GM21515 (cell line): ENCODE measurements at regions not wholly inside any gene's neighbourhood (a gene's known extent, or its start where the extent isn't known, plus 50 kb on each side); places are given as distances from the start of the nearest gene placed in this dataset.
"Not testable (repeated sequence)": the region's sequence is repeated elsewhere in the genome, so short reads cannot be mapped to it uniquely, and the experiment has no call there.

Experiments
- ATAC-seq: cut with Tn5 transposase; IDR thresholded peaks from one replicate; pipeline ENCODE4 v1.9.1; 2021; ENCODE audit not compliant: unreplicated experiment

DNA sequence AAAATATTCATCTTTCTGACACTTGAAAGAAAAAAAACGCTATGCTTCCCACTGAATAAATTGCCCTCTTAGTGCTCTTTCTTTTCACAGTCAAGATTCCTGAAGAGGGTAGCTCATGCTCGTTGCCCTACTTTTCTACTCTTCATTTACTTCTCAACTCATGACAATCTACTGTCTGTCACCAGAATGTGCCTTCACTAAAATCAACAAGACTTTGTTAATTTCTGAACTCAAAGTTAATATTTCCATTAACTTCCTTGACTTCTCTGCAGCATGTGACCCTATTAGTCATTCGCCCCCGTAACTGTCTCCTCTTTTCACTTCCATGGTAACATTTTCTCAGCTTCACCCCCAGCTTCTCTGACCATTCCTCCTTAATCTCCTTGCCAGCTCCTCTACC, 98.9 kb upstream of the MAPRE2 start:
- ATAC-seq, result no peak

DNA sequence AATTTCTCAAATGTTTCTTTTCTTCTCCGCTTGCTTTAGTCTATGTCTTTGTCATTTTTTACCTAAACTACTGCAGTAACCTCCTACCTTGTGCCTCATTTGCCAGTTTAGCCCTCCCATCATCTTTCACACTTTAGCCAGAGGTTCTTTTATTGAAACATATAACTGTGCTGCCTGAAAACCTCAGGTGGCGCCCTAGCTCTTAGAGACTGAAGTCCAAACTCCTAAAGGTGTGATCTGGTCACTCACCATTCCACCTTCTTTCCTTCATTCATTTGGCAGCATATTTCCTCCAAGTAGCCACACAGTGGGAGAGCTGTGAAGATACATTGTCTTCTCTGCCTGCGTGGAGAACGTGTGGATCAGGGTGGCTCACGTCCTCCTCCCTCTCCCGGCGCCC, 98.2 kb upstream of the MAPRE2 start:
- ATAC-seq, result no peak

DNA sequence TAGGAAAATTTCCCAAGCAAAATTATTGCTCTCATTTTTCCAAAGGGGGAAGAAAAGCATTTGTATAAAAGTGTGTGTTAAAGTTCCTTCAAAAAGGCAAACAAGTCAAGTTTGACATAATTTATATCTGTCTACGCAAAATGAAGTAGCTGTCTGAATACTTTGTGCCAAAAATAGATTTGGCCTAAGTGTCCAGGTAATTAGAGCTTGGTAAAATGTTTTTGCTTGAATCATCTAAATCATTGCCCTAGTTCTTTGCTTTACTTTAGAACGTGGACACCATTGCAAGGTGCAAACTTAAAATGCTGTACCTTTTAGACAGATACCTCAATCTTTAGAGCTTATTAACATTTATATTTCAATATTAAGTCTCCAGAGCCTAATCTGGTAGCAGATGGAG, 97.6 kb upstream of the MAPRE2 start:
- no peak for ATAC-seq

- no peak for ATAC-seq
Measured at GRCh38 chr18:34947711-34948125, 93.5 kb upstream of the MAPRE2 start.

DNA sequence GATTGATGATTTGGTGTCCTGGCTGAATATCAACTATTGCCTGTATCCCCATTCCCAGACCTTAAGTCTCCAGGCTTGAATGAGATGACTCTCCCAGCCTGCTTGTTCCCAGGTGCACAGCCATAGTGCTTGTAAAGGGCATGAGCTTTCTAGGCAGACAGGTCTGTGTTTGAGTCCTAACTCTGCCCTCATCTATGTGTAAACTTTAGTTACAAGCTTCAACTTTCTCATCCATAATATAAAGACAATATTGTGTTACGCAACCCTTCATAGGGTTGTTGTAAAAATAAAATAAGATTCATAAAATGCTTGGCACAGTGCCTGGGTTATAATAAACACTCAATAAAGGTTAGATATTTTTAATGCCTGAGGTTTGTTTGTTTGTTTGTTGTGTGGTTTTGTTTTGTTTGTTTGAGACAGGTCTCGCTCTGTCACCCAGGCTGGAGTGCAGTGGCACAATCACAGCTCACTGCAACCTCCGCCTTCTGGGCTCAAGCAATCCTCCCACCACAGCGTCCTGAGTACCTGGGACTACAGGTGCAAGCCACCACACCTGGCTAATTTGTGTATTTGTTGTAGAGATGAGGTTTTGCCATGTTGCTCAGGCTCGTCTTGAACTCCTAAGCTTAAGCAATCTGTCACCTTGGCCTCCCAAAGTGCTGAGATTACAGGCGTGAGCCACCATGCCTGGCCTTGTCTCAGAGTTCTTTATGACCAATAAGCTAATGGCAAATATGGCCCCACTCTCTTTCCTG, 89.4 kb upstream of the MAPRE2 start:
- ATAC-seq, result no peak

DNA sequence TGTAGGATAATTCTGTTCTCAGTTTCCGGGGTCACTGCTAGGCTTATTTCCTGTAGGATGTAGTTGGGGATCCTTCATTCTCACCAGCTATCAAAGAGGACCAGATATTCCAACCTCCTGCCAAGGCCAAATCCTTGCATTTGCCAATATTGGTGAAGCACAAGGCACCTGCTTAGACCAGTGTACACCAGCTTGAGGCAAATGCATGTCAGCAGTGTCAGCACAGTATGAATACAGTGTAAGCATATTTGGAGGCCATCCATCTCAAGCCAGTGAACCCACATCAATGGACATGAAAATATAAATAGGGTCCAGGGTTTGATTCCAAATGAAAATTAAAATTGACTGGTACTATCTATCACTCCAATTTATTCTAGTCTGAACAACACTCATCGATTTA, 88.0 kb upstream of the MAPRE2 start:
- no peak for ATAC-seq

DNA sequence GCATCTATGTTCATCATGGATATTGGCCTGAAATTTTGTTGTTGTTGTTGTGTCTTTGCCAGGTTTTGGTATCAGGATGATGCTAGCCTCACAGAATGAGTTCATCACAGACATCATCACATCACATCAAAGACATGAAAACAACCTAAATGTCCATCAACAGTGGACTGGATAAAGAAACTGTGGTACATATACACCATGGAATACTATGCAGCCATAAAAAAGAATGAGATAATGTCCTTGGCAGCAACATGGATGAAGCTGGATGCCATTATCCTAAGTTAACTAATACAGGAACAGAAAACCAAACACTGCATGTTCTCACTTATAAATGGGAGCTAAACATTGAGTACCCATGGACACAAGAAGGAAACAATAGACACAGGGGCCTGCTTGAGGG, 85.7 kb upstream of the MAPRE2 start:
- ATAC-seq, result not testable (repeated sequence)

DNA sequence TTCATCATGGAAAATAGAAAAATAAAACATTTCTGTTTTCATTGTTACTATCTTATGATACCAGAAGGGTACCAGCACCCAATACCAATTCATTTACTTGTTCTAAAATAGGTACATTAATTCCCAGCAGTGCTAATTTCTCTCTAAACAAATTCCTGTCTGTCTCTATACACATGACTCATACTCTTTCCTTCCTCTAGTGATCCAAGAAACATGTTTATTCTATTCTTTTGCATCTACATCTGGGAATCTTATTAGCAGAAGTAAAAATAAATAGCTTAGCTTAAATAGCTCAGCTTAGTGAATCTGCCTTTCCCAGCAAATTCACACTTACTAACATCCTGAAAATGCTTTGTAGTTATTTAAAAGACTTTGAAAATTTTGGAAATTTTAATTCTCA, 84.5 kb upstream of the MAPRE2 start:
- no peak for ATAC-seq

DNA sequence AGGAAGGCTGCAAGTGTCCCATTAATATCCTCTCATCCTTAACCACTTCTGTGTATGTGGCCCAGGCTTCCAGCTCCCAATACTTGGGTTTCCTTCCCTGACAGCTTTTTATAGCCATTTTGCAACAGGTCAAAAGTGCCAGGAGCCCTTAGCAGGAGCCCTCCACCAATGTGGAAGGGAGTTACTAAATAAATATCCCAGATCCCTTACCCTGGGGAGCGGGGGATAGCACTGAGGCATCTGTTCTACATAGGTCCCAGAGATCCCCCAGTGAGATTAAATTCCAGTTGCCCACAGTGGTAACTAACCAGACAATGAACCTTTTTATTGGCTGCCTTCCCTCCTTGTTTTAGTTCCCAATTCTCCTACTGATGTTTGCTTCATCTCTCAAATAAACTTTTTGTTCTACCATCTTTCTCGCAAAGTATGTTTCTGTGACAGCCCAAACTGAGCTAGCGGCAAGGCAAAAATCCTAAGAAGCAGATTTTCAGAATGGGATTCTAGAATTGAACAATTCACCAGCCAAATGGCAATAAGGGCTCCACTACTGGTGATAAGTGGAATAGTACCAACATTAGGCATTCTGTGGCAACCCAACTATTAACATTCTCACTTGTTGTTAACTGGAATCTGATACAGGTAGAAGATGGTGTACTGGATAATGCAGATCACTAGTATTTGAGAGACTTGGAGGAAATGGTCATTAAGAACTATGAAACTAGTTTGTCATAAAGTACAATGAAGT, 83.9 kb upstream of the MAPRE2 start:
- ATAC-seq, result no peak

GRCh38 chr18:34957864-34958259, 83.4 kb upstream of the MAPRE2 start:
- no peak for ATAC-seq

- ATAC-seq, result no peak
Measured at GRCh38 chr18:34959211-34959829, 81.9 kb upstream of the MAPRE2 start.

DNA sequence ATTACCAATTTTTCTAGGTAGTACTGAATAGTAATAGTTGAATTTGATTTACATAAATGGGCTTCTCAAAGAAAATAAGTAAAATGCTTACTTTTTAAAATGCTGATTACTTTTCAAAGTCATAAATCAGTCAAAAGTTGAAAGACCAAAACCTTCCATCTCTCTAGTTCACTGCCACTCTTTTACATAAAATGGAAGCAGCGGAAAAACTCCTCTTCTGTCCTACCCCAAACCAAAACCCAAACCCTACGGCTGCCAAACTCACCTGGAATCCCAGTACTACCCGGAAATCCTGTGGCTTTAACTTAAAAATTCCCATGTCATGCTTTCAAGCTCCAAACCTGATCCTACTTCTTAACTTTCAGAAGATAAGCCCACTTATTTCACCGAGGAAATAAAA, 81.2 kb upstream of the MAPRE2 start:
- ATAC-seq, result no peak

- no peak for ATAC-seq
Measured at GRCh38 chr18:34965108-34965507, 76.1 kb upstream of the MAPRE2 start.

- no peak for ATAC-seq
Measured at GRCh38 chr18:34965566-34965965, 75.6 kb upstream of the MAPRE2 start.

GRCh38 chr18:34970106-34970505, 71.1 kb upstream of the MAPRE2 start:
- no peak for ATAC-seq

GRCh38 chr18:34971313-34971712, 69.9 kb upstream of the MAPRE2 start:
- ATAC-seq, result no peak

DNA sequence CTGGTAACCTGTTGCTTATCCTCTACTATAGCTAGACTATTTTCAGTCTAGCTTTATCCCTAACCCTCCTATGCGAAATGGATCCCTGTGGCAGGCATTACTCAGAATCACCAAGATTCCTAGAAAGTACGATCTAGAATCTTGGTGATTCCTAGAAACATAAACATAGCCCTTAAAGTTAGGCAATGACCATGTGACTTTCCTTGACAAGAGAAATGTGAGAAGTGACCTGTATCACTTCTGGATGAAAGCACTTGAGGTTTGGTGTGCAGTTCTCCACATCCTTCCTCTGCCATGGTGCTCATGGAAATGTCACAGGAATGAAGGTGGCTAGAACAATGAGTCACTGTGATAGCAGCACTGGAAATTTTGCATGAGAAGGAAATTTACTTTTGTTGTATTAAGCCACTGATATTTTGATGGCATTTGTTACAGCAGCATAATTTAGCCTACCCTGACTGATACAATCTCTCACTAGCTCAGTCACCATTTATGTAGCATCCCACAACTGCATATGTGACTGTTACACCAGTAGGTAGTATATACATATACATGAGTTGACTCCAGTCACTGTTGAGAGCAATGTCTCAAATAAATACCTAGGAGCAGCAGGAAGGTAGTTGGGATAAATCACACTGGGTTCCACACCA, 68.3 kb upstream of the MAPRE2 start:
- ATAC-seq, result no peak

DNA sequence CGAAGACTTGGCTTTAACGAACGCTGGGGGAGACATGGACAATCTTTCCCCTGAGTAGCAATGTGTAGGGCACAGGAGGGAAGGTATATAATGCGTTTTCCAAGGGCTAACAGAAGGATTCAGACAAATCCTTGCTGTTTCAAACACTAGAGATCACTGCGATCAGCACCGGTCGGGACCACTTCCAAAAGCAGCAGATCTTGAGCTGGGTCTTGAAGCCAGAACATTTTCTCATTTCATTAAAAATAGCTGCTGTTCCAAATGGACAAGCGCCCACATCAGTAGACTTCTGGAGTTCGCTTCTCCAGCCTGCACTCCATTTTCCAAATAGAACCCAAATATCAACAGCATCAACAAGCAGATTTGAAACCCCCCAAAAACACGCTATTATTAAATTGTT, 65.1 kb upstream of the MAPRE2 start:
- ATAC-seq, result no peak

DNA sequence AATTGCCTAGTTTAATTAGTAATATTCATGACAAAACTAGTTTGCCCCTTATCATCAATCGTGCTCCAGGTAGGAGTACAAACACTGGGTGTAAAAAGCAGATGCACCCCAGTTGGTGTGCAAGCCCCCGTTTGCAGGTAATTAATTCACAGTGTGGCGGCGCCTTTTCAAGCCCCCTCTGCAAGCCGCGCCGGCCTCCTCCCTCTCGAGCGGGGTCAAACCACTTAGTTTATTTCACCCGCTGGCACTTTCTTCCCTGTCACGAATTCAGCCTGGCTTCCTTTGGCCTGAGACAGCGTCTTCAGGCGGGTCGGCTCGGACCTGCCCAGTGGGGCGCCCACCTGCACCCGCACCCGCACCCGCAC, 64.7 kb upstream of the MAPRE2 start:
- no peak for ATAC-seq

GRCh38 chr18:34976899-34977837, 64.0 kb upstream of the MAPRE2 start:
- ATAC-seq, result peak; percentile 77
